HCT116 (cell line): ENCODE measurements at regions not wholly inside any gene's neighbourhood (a gene's known extent, or its start where the extent isn't known, plus 50 kb on each side); places are given as distances from the start of the nearest gene placed in this dataset.

Experiments used
- ATAC-seq: fragments of 200-7000 bp; cut with Tn5 transposase; 2 replicates; pipeline ENCODE4 v1.9.1; 2020; ENCODE audit warnings: mild to moderate bottlenecking, moderate library complexity
- BruUV-seq: library from RNA; stranded (reverse); fragments of 400-500 nt; replicated peaks from 2 replicates; lab custom pipeline; 2021; lab: Mats Ljungman, UMichigan
- CTCF ChIA-PET: fragments of 300-600 bp; sonication (Branson Sonifier 250); formaldehyde crosslinking; loops from one replicate; lab custom pipeline; 2021; ENCODE audit warnings: antibody characterized with exemption; lab: Charles Lee
- POLR2A ChIA-PET: fragments of 300-600, 350-600 bp; sonication (Branson Sonifier 250); formaldehyde crosslinking; loops from one replicate; lab custom pipeline; 2021; ENCODE audit warnings: antibody characterized with exemption; lab: Charles Lee
- RAD21 ChIA-PET, 2 experiments: fragments of 300-600 bp; sonication (Branson Sonifier 250); formaldehyde crosslinking; loops; one replicate each; lab custom pipeline; 2023; ENCODE audit warnings: low total read pairs in 2 of 2; ENCODE audit not compliant: uncharacterized antibody in 2 of 2, unreplicated experiment in 2 of 2, low non-redundant PET in 1 of 2; lab: Charles Lee
- DNase-seq: peaks from one replicate; pipeline ENCODE4 v3.0.0-alpha.2; 2010; ENCODE audit warnings: low read depth, low spot score
- H2AFZ ChIP-seq: fragments of 200-600 bp; shearing (Covaris generic), sonication (generic); 2 replicates; pipeline ENCODE4 v1.6.1; 2017; ENCODE audit warnings: low read depth, mixed run types, mixed read lengths, antibody characterized with exemption, low read length; ENCODE audit not compliant: poor library complexity, severe bottlenecking
- H3K27ac ChIP-seq: 2 replicates; pipeline ENCODE4 v1.5.1; 2012; ENCODE audit warnings: low read depth, low read length
- H3K27me3 ChIP-seq: fragments of 200-600 bp; sonication (generic); 2 replicates; pipeline ENCODE4 v1.6.1; 2016; ENCODE audit warnings: mixed run types, low read length, mixed read lengths; ENCODE audit not compliant: insufficient read depth
- H3K36me3 ChIP-seq, 2 experiments: fragments of 200-500 bp in 1 of 2; fragments of 200-600 bp in 1 of 2; sonication (Bioruptor generic) in 1 of 2; sonication (generic) in 1 of 2; 2 replicates each; pipeline versions ENCODE4 v1.5.1 to v1.6.1; 2014 to 2016; ENCODE audit warnings: low read length in 2 of 2, inconsistent platforms in 1 of 2, mixed read lengths in 1 of 2, mixed run types in 1 of 2; ENCODE audit not compliant: insufficient read depth in 2 of 2, control insufficient read depth in 1 of 2
- H3K4me1 ChIP-seq, 2 experiments: fragments of 200-600 bp in 1 of 2; sonication (generic) in 1 of 2; 2 replicates each; pipeline versions ENCODE4 v1.5.1 to v1.6.1; 2012 to 2017; ENCODE audit warnings: low read length in 2 of 2, inconsistent platforms in 1 of 2, mild to moderate bottlenecking in 1 of 2, mixed read lengths in 1 of 2, mixed run types in 1 of 2, moderate library complexity in 1 of 2; ENCODE audit not compliant: insufficient read depth in 2 of 2, control insufficient read depth in 1 of 2
- H3K4me2 ChIP-seq: fragments of 200-600 bp; sonication (generic); 2 replicates; pipeline ENCODE4 v1.6.1; 2017; ENCODE audit warnings: mixed run types, low read length, mixed read lengths
- H3K4me3 ChIP-seq, 2 experiments: fragments of 200-600 bp in 1 of 2; sonication (generic) in 1 of 2; replicated peaks in 1 of 2; 2 replicates each; pipeline ENCODE4 v1.5.1; 2011 to 2016; ENCODE audit warnings: low read length in 2 of 2, control low read depth in 1 of 2, low read depth in 1 of 2, mild to moderate bottlenecking in 1 of 2, mixed read lengths in 1 of 2, mixed run types in 1 of 2
- H3K79me2 ChIP-seq: fragments of 200-600 bp; sonication (generic); 2 replicates; pipeline ENCODE4 v1.6.1; 2017; ENCODE audit warnings: mild to moderate bottlenecking, mixed run types, low read length, moderate library complexity, mixed read lengths; ENCODE audit not compliant: insufficient read depth
- H3K9ac ChIP-seq: fragments of 200-600 bp; sonication (generic); 2 replicates; pipeline ENCODE4 v1.6.1; 2016; ENCODE audit warnings: low read length, mixed read lengths
- H3K9me2 ChIP-seq: fragments of 200-600 bp; sonication (generic), shearing (Covaris generic); 2 replicates; pipeline ENCODE4 v1.6.1; 2017; ENCODE audit warnings: mixed run types, mild to moderate bottlenecking, moderate library complexity; ENCODE audit not compliant: insufficient read depth
- H3K9me3 ChIP-seq, 2 experiments: fragments of 200-500 bp in 1 of 2; fragments of 200-600 bp in 1 of 2; sonication (Bioruptor generic) in 1 of 2; sonication (generic) in 1 of 2; 2 replicates each; pipeline ENCODE4 v1.6.1; 2014 to 2017; ENCODE audit warnings: low read length in 2 of 2, mixed read lengths in 2 of 2, inconsistent platforms in 1 of 2, low read depth in 1 of 2, mild to moderate bottlenecking in 1 of 2, mixed run types in 1 of 2, moderate library complexity in 1 of 2; ENCODE audit not compliant: control insufficient read depth in 1 of 2, insufficient read depth in 1 of 2
- H4K20me1 ChIP-seq: fragments of 200-600 bp; sonication (generic), shearing (Covaris generic); 2 replicates; pipeline ENCODE4 v1.6.1; 2017; ENCODE audit warnings: mixed run types, mild to moderate bottlenecking, moderate library complexity; ENCODE audit not compliant: insufficient read depth
- CEBPB ChIP-seq: IDR thresholded peaks from 2 replicates; pipeline ENCODE4 v1.6.1; 2012; ENCODE audit warnings: low read depth
- ELF1 ChIP-seq: IDR thresholded peaks from 2 replicates; pipeline ENCODE4 v1.6.1; 2012; ENCODE audit warnings: low read depth, borderline replicate concordance
- EZH2 ChIP-seq: fragments of 200-600 bp; sonication (generic); IDR thresholded peaks from 2 replicates; pipeline ENCODE4 v1.6.1; 2017; ENCODE audit warnings: antibody characterized with exemption, mixed run types
- EZH2phosphoT487 ChIP-seq: fragments of 200-600 bp; IDR thresholded peaks from 2 replicates; pipeline ENCODE4 v1.6.1; 2018; ENCODE audit warnings: antibody characterized with exemption, borderline replicate concordance
- FOSL1 ChIP-seq: IDR thresholded peaks from 2 replicates; pipeline ENCODE4 v1.6.1; 2012; ENCODE audit warnings: low read depth
- POLR2A ChIP-seq: IDR thresholded peaks from 2 replicates; pipeline ENCODE4 v1.7.0; 2011; ENCODE audit warnings: borderline replicate concordance; ENCODE audit not compliant: insufficient read depth, insufficient read length; ENCODE audit errors: extremely low read depth
- RAD21 ChIP-seq: IDR thresholded peaks from 2 replicates; pipeline ENCODE4 v1.6.1; 2012; ENCODE audit warnings: low read depth, mild to moderate bottlenecking
- REST ChIP-seq: IDR thresholded peaks from 2 replicates; pipeline ENCODE4 v1.6.1; 2012; ENCODE audit warnings: low read depth
- SIN3A ChIP-seq: IDR thresholded peaks from 2 replicates; pipeline ENCODE4 v1.6.1; 2012; ENCODE audit warnings: low read depth
- SP1 ChIP-seq: IDR thresholded peaks from 2 replicates; pipeline ENCODE4 v1.6.1; 2012; ENCODE audit warnings: low read depth
- SRF ChIP-seq: IDR thresholded peaks from 2 replicates; pipeline ENCODE4 v1.6.1; 2012; ENCODE audit warnings: low read depth
- TCF7L2 ChIP-seq: IDR thresholded peaks from 2 replicates; pipeline ENCODE4 v1.7.0; 2011; ENCODE audit warnings: borderline replicate concordance, inconsistent platforms; ENCODE audit not compliant: insufficient read depth, insufficient read length; ENCODE audit errors: extremely low read depth
- YY1 ChIP-seq: IDR thresholded peaks from 2 replicates; pipeline ENCODE4 v1.6.1; 2011; ENCODE audit warnings: low read length, low read depth, moderate library complexity, mild to moderate bottlenecking; ENCODE audit not compliant: insufficient replicate concordance; ENCODE audit errors: extremely low read depth
- ZFX ChIP-seq: fragments of 450-650 bp; IDR thresholded peaks from 2 replicates; pipeline ENCODE4 v1.6.1; 2017
- ZNF274 ChIP-seq: fragments of 200-500 bp; sonication (Bioruptor generic); IDR thresholded peaks from 2 replicates; pipeline ENCODE4 v1.6.1; 2014; ENCODE audit warnings: mild to moderate bottlenecking, low read depth, low read length, inconsistent platforms
- intact Hi-C: fragments of 100-400 bp; cut with micrococcal nuclease; formaldehyde crosslinking; loops from 2 replicates; pipeline ENCODE4 v1.10.0; 2022

- TF ChIP-seq CEBPB, result 0 out of 2 replicates have a peak, but pooled peaks have one; percentile 19
- no peak for TF ChIP-seq ZFX
- TF ChIP-seq FOSL1, result peak; percentile 78
- TF ChIP-seq SP1, result peak; percentile 64
- TF ChIP-seq RAD21, result 0 out of 2 replicates have a peak, but pooled peaks have one; percentile 7
Observed at GRCh38 chr5:115419846-115420585, 123.6 kb upstream of the CCDC112 start (continued).

GRCh38 chr5:115418788-115419187 lies 122.3 kb upstream of the CCDC112 start:
- Histone ChIP-seq H3K4me2 (no peak overlapping the region), H3K4me1 (peaks cover 13 to 73% of the 10 kb centered on the region in 2 experiments), H3K9ac (no peak overlapping the region), H3K9me3 (no peaks in the 10 kb centered on the region), H3K4me3 (no peak overlapping the region), H3K36me3 (no peaks in the 10 kb centered on the region), H2AFZ (no peak overlapping the region), H4K20me1 (no peaks in the 10 kb centered on the region), H3K27ac (no peak overlapping the region), H3K27me3 (no peaks in the 10 kb centered on the region), H3K9me2 (no peaks in the 10 kb centered on the region), H3K79me2 (no peaks in the 10 kb centered on the region)
- CTCF ChIA-PET, result no interaction called here
- BruUV-seq, result no TSS peak
- POLR2A ChIA-PET, result no interaction called here
- ATAC-seq (no peak), DNase-seq (no peak)
- intact Hi-C loops, result no loop called here
- TF ChIP-seq EZH2phosphoT487 (no peak), TCF7L2 (no peak), SP1 (no peak), YY1 (no peak)
- RAD21 ChIA-PET, result no interaction called here

GRCh38 chr5:115417076-115417475 lies 120.6 kb upstream of the CCDC112 start:
- ChIA-PET CTCF (no interaction called here), RAD21 (no interaction called here)
- H2AFZ ChIP-seq, result no peak overlapping the region
- no TSS peak for BruUV-seq
- no peaks in the 10 kb centered on the region for H3K27me3 ChIP-seq
- peaks cover 11 to 57% of the 10 kb centered on the region in 2 experiments for H3K4me1 ChIP-seq
- no peak for ATAC-seq
- H3K4me2 ChIP-seq, result no peak overlapping the region
- H3K36me3 ChIP-seq, result no peaks in the 10 kb centered on the region
- no peaks in the 10 kb centered on the region for H4K20me1 ChIP-seq
- intact Hi-C loops, result no loop called here
- TF ChIP-seq REST (no peak), SP1 (no peak), POLR2A (no peak), YY1 (no peak), SIN3A (no peak), RAD21 (no peak), CEBPB (no peak), EZH2 (no peak), FOSL1 (no peak), SRF (no peak), ELF1 (no peak), ZNF274 (no peak)
- TF ChIP-seq, all 23 proteins: peak for 0
- H3K4me3 ChIP-seq, result no peak overlapping the region
- no peaks in the 10 kb centered on the region for H3K9me2 ChIP-seq
- H3K27ac ChIP-seq, result no peak overlapping the region
- H3K9me3 ChIP-seq, result no peaks in the 10 kb centered on the region
- H3K9ac ChIP-seq, result no peak overlapping the region
- POLR2A ChIA-PET, result no interaction called here
- DNase-seq, result no peak
- no peaks in the 10 kb centered on the region for H3K79me2 ChIP-seq
